Stimulated activated effector memory CD8-positive, alpha-beta T cell treated with anti-CD3 and anti-CD28 coated beads, Interleukin-12 subunit alpha, Interleukin-12 subunit beta, amount 100 ng/mL, for 72 hours (primary cell): ENCODE measurements at regions not wholly inside any gene's neighbourhood (a gene's known extent, or its start where the extent isn't known, plus 50 kb on each side); places are given as distances from the start of the nearest gene placed in this dataset.

ENCODE experiments used
- ATAC-seq: fragments of 150-1000 bp; cut with Tn5 transposase; 2 replicates; pipeline ENCODE4 v1.10.0; 2021
- DNase-seq, 2 donors: peaks; one replicate each; pipeline ENCODE4 v3.0.0; 2021 to 2022; ENCODE audit warnings: low spot score in 2 of 2
- H3K27ac Mint-ChIP-seq: one replicate; pipeline ENCODE4 v1.8.0; 2022; ENCODE audit warnings: mild to moderate bottlenecking, mixed read lengths
- H3K36me3 Mint-ChIP-seq: one replicate; pipeline ENCODE4 v1.8.0; 2022; ENCODE audit warnings: mild to moderate bottlenecking, mixed read lengths
- H3K4me1 Mint-ChIP-seq: one replicate; pipeline ENCODE4 v1.8.0; 2022; ENCODE audit warnings: mixed read lengths
- H3K4me3 Mint-ChIP-seq: one replicate; pipeline ENCODE4 v1.8.0; 2022; ENCODE audit warnings: mild to moderate bottlenecking, mixed read lengths
- H3K9me3 Mint-ChIP-seq: one replicate; pipeline ENCODE4 v1.8.0; 2022; ENCODE audit warnings: mixed read lengths

GRCh38 chr20:61031101-61031830, 220.8 kb upstream of the CDH4 start:
- Mint-ChIP-seq H3K9me3 (peaks cover under 1% of the 10 kb centered on the region), H3K27ac (no peak overlapping the region), H3K4me1 (no peaks in the 10 kb centered on the region), H3K4me3 (no peak overlapping the region), H3K36me3 (no peaks in the 10 kb centered on the region)
- DNase-seq (no peak), ATAC-seq (no peak)

- ATAC-seq (no peak), DNase-seq (no peak)
- H3K9me3 Mint-ChIP-seq = no peaks in the 10 kb centered on the region
Observed at GRCh38 chr20:61037498-61037897, 214.6 kb upstream of the CDH4 start.

GRCh38 chr20:61041481-61041880, 210.6 kb upstream of the CDH4 start:
- H3K27ac Mint-ChIP-seq = no peak overlapping the region
- H3K4me3 Mint-ChIP-seq = no peak overlapping the region
- no peaks in the 10 kb centered on the region for H3K36me3 Mint-ChIP-seq
- no peak for ATAC-seq
- no peak for DNase-seq
- H3K4me1 Mint-ChIP-seq = no peaks in the 10 kb centered on the region
- no peaks in the 10 kb centered on the region for H3K9me3 Mint-ChIP-seq

More at GRCh38 chr20:61037498-61037897, 214.6 kb upstream of the CDH4 start:
- Mint-ChIP-seq H3K36me3 (no peaks in the 10 kb centered on the region), H3K27ac (no peak overlapping the region), H3K4me1 (no peaks in the 10 kb centered on the region), H3K4me3 (no peak overlapping the region)

GRCh38 chr20:61042506-61043385, 209.3 kb upstream of the CDH4 start:
- DNase-seq = no peak

GRCh38 chr20:61043681-61044080, 208.4 kb upstream of the CDH4 start:
- DNase-seq (no peak), ATAC-seq (no peak)
- H3K27ac Mint-ChIP-seq = no peak overlapping the region

More at GRCh38 chr20:61042506-61043385, 209.3 kb upstream of the CDH4 start:
- no peak for ATAC-seq
- H3K36me3 Mint-ChIP-seq = no peaks in the 10 kb centered on the region
- H3K4me3 Mint-ChIP-seq = no peak overlapping the region
- no peaks in the 10 kb centered on the region for H3K4me1 Mint-ChIP-seq
- H3K9me3 Mint-ChIP-seq = no peaks in the 10 kb centered on the region
- no peak overlapping the region for H3K27ac Mint-ChIP-seq

GRCh38 chr20:61044499-61044898, 207.6 kb upstream of the CDH4 start:
- no peak overlapping the region for H3K4me3 Mint-ChIP-seq
- no peaks in the 10 kb centered on the region for H3K4me1 Mint-ChIP-seq
- no peak for ATAC-seq
- DNase-seq = no peak
- no peaks in the 10 kb centered on the region for H3K9me3 Mint-ChIP-seq
- no peak overlapping the region for H3K27ac Mint-ChIP-seq
- H3K36me3 Mint-ChIP-seq = no peaks in the 10 kb centered on the region

More at GRCh38 chr20:61043681-61044080, 208.4 kb upstream of the CDH4 start:
- H3K9me3 Mint-ChIP-seq = no peaks in the 10 kb centered on the region
- H3K36me3 Mint-ChIP-seq = no peaks in the 10 kb centered on the region
- H3K4me3 Mint-ChIP-seq = no peak overlapping the region
- no peaks in the 10 kb centered on the region for H3K4me1 Mint-ChIP-seq

GRCh38 chr20:61045091-61045490, 207.0 kb upstream of the CDH4 start:
- Mint-ChIP-seq H3K27ac (no peak overlapping the region), H3K4me3 (no peak overlapping the region), H3K4me1 (no peaks in the 10 kb centered on the region), H3K9me3 (no peaks in the 10 kb centered on the region), H3K36me3 (no peaks in the 10 kb centered on the region)
- ATAC-seq = no peak
- no peak for DNase-seq

GRCh38 chr20:61045876-61046585, 206.0 kb upstream of the CDH4 start:
- Mint-ChIP-seq H3K9me3 (no peaks in the 10 kb centered on the region), H3K36me3 (no peaks in the 10 kb centered on the region), H3K27ac (no peak overlapping the region), H3K4me1 (no peaks in the 10 kb centered on the region), H3K4me3 (no peak overlapping the region)
- DNase-seq = no peak
- ATAC-seq = no peak

GRCh38 chr20:61046721-61047351, 205.2 kb upstream of the CDH4 start:
- no peak for DNase-seq
- no peak for ATAC-seq
- H3K27ac Mint-ChIP-seq = no peak overlapping the region
- no peaks in the 10 kb centered on the region for H3K4me1 Mint-ChIP-seq
- H3K4me3 Mint-ChIP-seq = no peak overlapping the region
- H3K9me3 Mint-ChIP-seq = no peaks in the 10 kb centered on the region
- no peaks in the 10 kb centered on the region for H3K36me3 Mint-ChIP-seq

GRCh38 chr20:61047515-61047914, 204.5 kb upstream of the CDH4 start:
- Mint-ChIP-seq H3K27ac (no peak overlapping the region), H3K9me3 (no peaks in the 10 kb centered on the region), H3K4me1 (no peaks in the 10 kb centered on the region), H3K36me3 (no peaks in the 10 kb centered on the region), H3K4me3 (no peak overlapping the region)
- no peak for ATAC-seq
- DNase-seq = no peak

GRCh38 chr20:61048302-61048701, 203.8 kb upstream of the CDH4 start:
- no peak overlapping the region for H3K4me3 Mint-ChIP-seq

GRCh38 chr20:61049684-61050083, 202.4 kb upstream of the CDH4 start:
- Mint-ChIP-seq H3K27ac (no peak overlapping the region), H3K4me1 (no peaks in the 10 kb centered on the region), H3K4me3 (no peak overlapping the region), H3K36me3 (no peaks in the 10 kb centered on the region), H3K9me3 (no peaks in the 10 kb centered on the region)
- DNase-seq (no peak), ATAC-seq (no peak)

More at GRCh38 chr20:61048302-61048701, 203.8 kb upstream of the CDH4 start:
- Mint-ChIP-seq H3K27ac (no peak overlapping the region), H3K36me3 (no peaks in the 10 kb centered on the region), H3K9me3 (no peaks in the 10 kb centered on the region), H3K4me1 (no peaks in the 10 kb centered on the region)
- ATAC-seq (no peak), DNase-seq (no peak)

GRCh38 chr20:61050336-61050890, 201.6 kb upstream of the CDH4 start:
- ATAC-seq (no peak), DNase-seq (no peak)
- H3K27ac Mint-ChIP-seq = no peak overlapping the region
- no peaks in the 10 kb centered on the region for H3K36me3 Mint-ChIP-seq
- no peak overlapping the region for H3K4me3 Mint-ChIP-seq
- H3K9me3 Mint-ChIP-seq = no peaks in the 10 kb centered on the region
- no peaks in the 10 kb centered on the region for H3K4me1 Mint-ChIP-seq

- H3K4me1 Mint-ChIP-seq = no peaks in the 10 kb centered on the region
- H3K4me3 Mint-ChIP-seq = no peak overlapping the region
- DNase-seq (no peak), ATAC-seq (no peak)
- H3K36me3 Mint-ChIP-seq = no peaks in the 10 kb centered on the region
- no peaks in the 10 kb centered on the region for H3K9me3 Mint-ChIP-seq
- H3K27ac Mint-ChIP-seq = no peak overlapping the region
Observed at GRCh38 chr20:61052195-61052750, 199.8 kb upstream of the CDH4 start.
